Omental fat pad (tissue), 3 donors: ENCODE measurements at regions not wholly inside any gene's neighbourhood (a gene's known extent, or its start where the extent isn't known, plus 50 kb on each side); places are given as distances from the start of the nearest gene placed in this dataset.
"Not testable (repeated sequence)": the region's sequence is repeated elsewhere in the genome, so short reads cannot be mapped to it uniquely, and the experiment has no call there.

Source experiments
- ATAC-seq: fragments of 150-250 bp; one replicate; pipeline ENCODE4 v1.9.1; 2016; ENCODE audit warnings: mild to moderate bottlenecking, moderate library complexity; ENCODE audit not compliant: low FRiP score
- DNase-seq: peaks from one replicate; pipeline ENCODE4 v3.0.0-alpha.2; 2019; ENCODE audit warnings: low spot score
- CTCF ChIP-seq, 3 donors: fragments of 450-650 bp; IDR thresholded peaks; one replicate each; pipeline ENCODE4 v1.5.1; 2016 to 2017; ENCODE audit warnings: antibody characterized with exemption in 3 of 3, mild to moderate bottlenecking in 3 of 3, moderate library complexity in 2 of 3

- DNase-seq (no peak), ATAC-seq (no peak)
- no peak for TF ChIP-seq CTCF (IDR thresholded peaks at IDR 0.05)
Observed at GRCh38 chr4:186855111-186855510, 131.5 kb upstream of the FAT1 start.

GRCh38 chr4:186857793-186858192 lies 134.1 kb upstream of the FAT1 start:
- no peak for TF ChIP-seq CTCF (IDR thresholded peaks at IDR 0.05)
- no peak for DNase-seq
- no peak for ATAC-seq

GRCh38 chr4:186858355-186858754 lies 134.7 kb upstream of the FAT1 start:
- ATAC-seq (no peak), DNase-seq (no peak)
- no peak for TF ChIP-seq CTCF (IDR thresholded peaks at IDR 0.05)

DNA sequence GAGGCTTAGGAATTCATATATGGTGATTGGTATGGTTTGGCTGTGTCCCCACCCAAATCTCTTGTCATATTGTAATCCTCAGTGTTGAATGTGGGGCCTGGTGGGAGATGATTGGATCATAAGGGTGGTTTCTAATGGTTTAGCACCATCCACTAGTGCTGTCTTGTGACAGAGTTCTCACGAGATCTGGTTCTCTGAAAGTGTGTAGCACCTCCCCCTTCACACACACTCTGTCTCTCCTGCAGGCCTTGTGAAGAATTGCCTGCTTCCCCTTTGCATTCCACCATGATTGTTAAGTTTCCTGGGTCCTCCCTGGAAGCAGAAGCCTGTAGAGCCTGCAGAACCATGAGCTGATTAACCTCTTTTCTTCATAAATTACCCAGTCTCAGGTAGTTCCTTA lies 135.8 kb upstream of the FAT1 start:
- no peak for TF ChIP-seq CTCF (IDR thresholded peaks at IDR 0.05)
- ATAC-seq (no peak), DNase-seq (no peak)

DNA sequence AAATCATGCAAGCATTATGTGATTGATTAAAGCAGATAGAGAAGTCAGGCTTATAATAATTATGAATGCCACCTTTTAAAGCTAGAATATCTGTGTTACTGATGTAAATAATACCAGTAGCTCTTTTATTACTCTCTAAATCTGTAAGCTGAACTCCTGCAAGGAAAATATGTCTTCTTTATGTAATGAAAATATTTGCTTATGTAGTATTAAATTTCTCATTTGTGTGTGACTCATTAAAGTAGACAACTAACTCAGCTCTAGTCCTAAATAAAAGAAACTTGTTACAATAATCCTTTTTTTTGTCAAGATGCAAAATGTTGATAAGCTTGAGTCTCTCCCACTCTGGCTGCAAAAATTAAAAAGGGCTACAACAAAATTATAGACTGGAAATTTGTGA lies 137.7 kb upstream of the FAT1 start:
- TF ChIP-seq CTCF (IDR thresholded peaks at IDR 0.05): no peak
- DNase-seq: no peak
- ATAC-seq: no peak

- ATAC-seq (no peak), DNase-seq (no peak)
- TF ChIP-seq CTCF (IDR thresholded peaks at IDR 0.05): no peak
Observed at GRCh38 chr4:186871856-186872255, 148.2 kb upstream of the FAT1 start.

- ATAC-seq, DNase-seq: not testable (repeated sequence)
Observed at GRCh38 chr4:186873095-186873494, 149.4 kb upstream of the FAT1 start.

- no peak for ATAC-seq
- DNase-seq: no peak
- no peak for TF ChIP-seq CTCF (IDR thresholded peaks at IDR 0.05)
Observed at GRCh38 chr4:186875476-186875875, 151.8 kb upstream of the FAT1 start.
